IPS-18a (cell line): ENCODE measurements at regions not wholly inside any gene's neighbourhood (a gene's known extent, or its start where the extent isn't known, plus 50 kb on each side); places are given as distances from the start of the nearest gene placed in this dataset.
"Not testable (repeated sequence)": the region's sequence is repeated elsewhere in the genome, so short reads cannot be mapped to it uniquely, and the experiment has no call there.

Experiments used
- H3K27ac ChIP-seq: one replicate; pipeline ENCODE4 v1.5.1; 2013; ENCODE audit warnings: low read length
- H3K27me3 ChIP-seq: one replicate; pipeline ENCODE4 v1.6.1; 2013; ENCODE audit warnings: mild to moderate bottlenecking, low read length; ENCODE audit not compliant: control insufficient read depth, insufficient read depth
- H3K36me3 ChIP-seq: one replicate; pipeline ENCODE4 v1.6.1; 2013; ENCODE audit warnings: low read depth, low read length; ENCODE audit not compliant: control insufficient read depth
- H3K4me1 ChIP-seq: one replicate; pipeline ENCODE4 v1.6.1; 2013; ENCODE audit warnings: low read depth, low read length; ENCODE audit not compliant: control insufficient read depth
- H3K4me3 ChIP-seq: one replicate; pipeline ENCODE4 v1.5.1; 2013; ENCODE audit warnings: low read length
- H3K9ac ChIP-seq: one replicate; pipeline ENCODE4 v1.6.1; 2013; ENCODE audit warnings: mild to moderate bottlenecking, low read length, moderate library complexity
- H3K9me3 ChIP-seq: one replicate; pipeline ENCODE4 v1.6.1; 2013; ENCODE audit warnings: low read depth, low read length; ENCODE audit not compliant: control insufficient read depth

DNA sequence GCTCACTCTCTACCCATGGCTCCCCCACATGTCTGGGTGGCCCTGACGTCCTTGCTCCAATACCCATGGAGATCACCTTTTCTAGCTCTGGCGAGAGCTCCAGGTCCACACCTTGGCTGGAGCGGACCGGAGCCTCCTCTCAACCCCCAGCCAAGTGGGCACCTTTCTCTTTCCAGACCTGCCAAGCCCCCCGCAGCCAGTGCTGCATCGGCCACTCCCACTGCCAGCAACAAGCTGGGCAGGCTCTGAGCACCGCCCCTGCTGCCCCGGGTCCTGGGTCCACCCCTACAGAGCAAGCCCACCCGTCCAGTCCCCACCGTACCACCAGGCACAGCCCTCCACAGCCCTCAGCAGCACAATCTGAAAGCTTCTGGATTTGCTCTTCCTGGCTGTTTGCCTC lies 98.2 kb upstream of the C14orf180 start:
- H3K27ac ChIP-seq: no peak overlapping the region
- H3K27me3 ChIP-seq: no peaks in the 10 kb centered on the region
- no peak overlapping the region for H3K9ac ChIP-seq
- H3K9me3 ChIP-seq: no peaks in the 10 kb centered on the region
- no peaks in the 10 kb centered on the region for H3K4me1 ChIP-seq
- no peaks in the 10 kb centered on the region for H3K36me3 ChIP-seq
- H3K4me3 ChIP-seq: no peak overlapping the region

- H3K9me3 ChIP-seq, H3K36me3 ChIP-seq, H3K4me1 ChIP-seq, H3K27me3 ChIP-seq, H3K4me3 ChIP-seq, H3K9ac ChIP-seq, H3K27ac ChIP-seq: not testable (repeated sequence)
Observed at GRCh38 chr14:104482017-104482416, 97.5 kb upstream of the C14orf180 start.

- Histone ChIP-seq H3K4me1 (peaks cover 3% of the 10 kb centered on the region), H3K9ac (no peak overlapping the region), H3K4me3 (no peak overlapping the region), H3K36me3 (no peaks in the 10 kb centered on the region), H3K27ac (no peak overlapping the region), H3K27me3 (no peaks in the 10 kb centered on the region), H3K9me3 (no peaks in the 10 kb centered on the region)
Observed at GRCh38 chr14:104486222-104486923, 93.2 kb upstream of the C14orf180 start.

GRCh38 chr14:104494483-104494882 lies 85.1 kb upstream of the C14orf180 start:
- H3K4me3 ChIP-seq: no peak overlapping the region
- H3K36me3 ChIP-seq: no peaks in the 10 kb centered on the region
- no peak overlapping the region for H3K9ac ChIP-seq
- no peaks in the 10 kb centered on the region for H3K27me3 ChIP-seq
- H3K4me1 ChIP-seq: no peaks in the 10 kb centered on the region
- no peak overlapping the region for H3K27ac ChIP-seq
- no peaks in the 10 kb centered on the region for H3K9me3 ChIP-seq

- no peak overlapping the region for H3K4me3 ChIP-seq
- H3K36me3 ChIP-seq: no peaks in the 10 kb centered on the region
- H3K4me1 ChIP-seq: no peaks in the 10 kb centered on the region
- H3K9me3 ChIP-seq: no peaks in the 10 kb centered on the region
- H3K9ac ChIP-seq: no peak overlapping the region
- no peaks in the 10 kb centered on the region for H3K27me3 ChIP-seq
- no peak overlapping the region for H3K27ac ChIP-seq
Observed at GRCh38 chr14:104496095-104496494, 83.5 kb upstream of the C14orf180 start.

DNA sequence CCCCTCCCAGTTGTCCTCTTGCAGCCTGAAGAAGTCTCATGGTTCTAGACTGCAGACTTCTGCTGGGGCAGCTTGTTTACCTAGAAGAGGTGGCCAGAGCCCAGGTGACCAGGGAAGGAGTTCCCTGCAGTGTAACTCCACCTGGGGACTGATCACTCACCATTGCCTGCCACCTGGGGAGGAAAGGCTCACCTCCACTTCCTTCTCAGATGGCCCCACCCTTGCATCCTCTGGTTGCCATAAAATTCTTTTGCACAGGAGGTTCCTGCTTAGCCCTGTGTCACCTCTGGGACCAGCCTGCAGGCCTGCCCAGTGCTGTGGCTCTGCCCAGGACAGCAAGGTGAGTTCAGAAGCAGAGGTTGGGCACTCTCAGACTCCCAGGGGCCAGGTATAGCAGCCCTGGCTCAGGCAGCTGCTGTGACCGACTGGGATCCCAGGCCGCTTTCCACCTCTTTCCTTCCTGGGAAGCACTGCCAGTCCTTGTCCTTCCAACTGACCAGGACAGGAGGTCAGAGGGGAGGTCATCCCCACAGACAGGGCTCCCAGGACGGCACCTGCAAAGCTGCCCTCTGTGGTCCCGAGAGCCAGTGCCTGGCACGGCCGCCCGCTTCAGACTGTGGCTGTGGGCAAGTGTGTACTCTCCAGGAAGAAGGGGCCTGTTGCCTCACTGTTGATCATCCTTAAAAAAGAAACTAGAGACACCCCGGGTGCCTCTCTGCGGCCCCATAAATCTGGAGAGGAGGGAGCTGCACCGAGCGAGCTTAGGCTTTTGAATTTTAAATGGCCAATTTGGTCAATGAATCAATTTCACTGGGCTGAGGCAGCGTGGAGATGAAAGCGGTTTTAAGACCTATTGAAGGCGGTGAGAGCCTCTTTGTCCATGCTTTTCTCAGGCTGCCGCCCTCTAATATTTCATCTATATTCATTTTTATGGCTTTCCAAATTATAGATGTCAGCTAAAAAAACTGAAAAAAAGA lies 79.5 kb upstream of the C14orf180 start:
- H3K36me3 ChIP-seq: no peaks in the 10 kb centered on the region
- H3K9me3 ChIP-seq: no peaks in the 10 kb centered on the region
- no peaks in the 10 kb centered on the region for H3K27me3 ChIP-seq
- no peaks in the 10 kb centered on the region for H3K4me1 ChIP-seq
- no peak overlapping the region for H3K4me3 ChIP-seq
- no peak overlapping the region for H3K27ac ChIP-seq
- no peak overlapping the region for H3K9ac ChIP-seq

DNA sequence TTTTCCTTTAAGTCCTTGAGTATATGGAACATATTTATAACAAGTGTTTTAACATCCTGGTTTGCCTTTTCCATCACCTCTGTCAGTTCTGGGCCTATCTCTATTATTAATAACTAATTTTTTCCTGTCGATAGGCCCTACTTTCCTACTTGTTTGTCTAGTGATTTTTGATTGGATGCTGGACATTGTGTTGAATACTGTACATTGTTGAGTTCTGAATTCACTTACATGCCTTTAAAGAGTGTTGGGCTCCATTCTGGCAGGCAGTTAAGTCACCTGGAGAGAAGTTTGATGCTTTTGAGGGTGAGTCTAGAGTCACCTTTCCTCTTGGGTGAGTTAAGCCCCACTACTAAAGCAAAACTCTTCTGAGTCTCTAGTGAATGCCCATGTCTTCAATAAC lies 77.5 kb upstream of the C14orf180 start:
- Histone ChIP-seq H3K9ac (no peak overlapping the region), H3K27ac (no peak overlapping the region), H3K4me1 (no peaks in the 10 kb centered on the region), H3K36me3 (no peaks in the 10 kb centered on the region), H3K9me3 (no peaks in the 10 kb centered on the region), H3K4me3 (no peak overlapping the region), H3K27me3 (no peaks in the 10 kb centered on the region)

DNA sequence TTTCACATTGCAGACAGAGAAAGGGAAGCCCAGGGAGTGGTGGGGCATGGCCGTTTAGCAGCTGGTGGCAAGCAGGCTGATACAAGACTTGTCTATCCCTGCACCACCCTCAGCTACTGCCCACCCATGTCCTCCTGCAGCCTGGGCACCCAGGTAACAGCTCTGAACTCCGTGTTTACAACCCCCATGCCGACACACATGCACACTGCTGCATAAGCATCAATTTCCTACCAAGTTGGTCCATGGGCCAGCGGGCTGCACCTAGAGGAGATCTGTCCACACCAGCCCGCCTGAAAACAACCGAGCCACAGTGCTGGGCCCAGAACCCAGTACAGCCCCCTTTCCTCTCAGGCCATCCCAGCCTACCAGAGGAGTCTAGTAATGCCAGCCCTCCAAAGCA lies 75.9 kb upstream of the C14orf180 start:
- H3K27me3 ChIP-seq: no peaks in the 10 kb centered on the region

GRCh38 chr14:104504172-104504735 lies 75.3 kb upstream of the C14orf180 start:
- Histone ChIP-seq H3K4me1 (no peaks in the 10 kb centered on the region), H3K36me3 (no peaks in the 10 kb centered on the region), H3K9me3 (no peaks in the 10 kb centered on the region), H3K27ac (no peak overlapping the region), H3K27me3 (no peaks in the 10 kb centered on the region), H3K9ac (no peak overlapping the region), H3K4me3 (no peak overlapping the region)

More for the DNA sequence above, 75.9 kb upstream of the C14orf180 start:
- H3K4me3 ChIP-seq: no peak overlapping the region
- H3K27ac ChIP-seq: no peak overlapping the region
- no peaks in the 10 kb centered on the region for H3K4me1 ChIP-seq
- no peak overlapping the region for H3K9ac ChIP-seq
- H3K36me3 ChIP-seq: no peaks in the 10 kb centered on the region
- H3K9me3 ChIP-seq: no peaks in the 10 kb centered on the region

GRCh38 chr14:104505085-104506074 lies 74.2 kb upstream of the C14orf180 start:
- Histone ChIP-seq H3K4me3 (no peak overlapping the region), H3K27me3 (no peaks in the 10 kb centered on the region)

More at GRCh38 chr14:104505085-104506074, 74.2 kb upstream of the C14orf180 start:
- H3K9me3 ChIP-seq: no peaks in the 10 kb centered on the region
- no peak overlapping the region for H3K9ac ChIP-seq
- H3K4me1 ChIP-seq: no peaks in the 10 kb centered on the region
- H3K36me3 ChIP-seq: no peaks in the 10 kb centered on the region
- H3K27ac ChIP-seq: no peak overlapping the region
